BJ (cell line): ENCODE measurements at regions not wholly inside any gene's neighbourhood (a gene's known extent, or its start where the extent isn't known, plus 50 kb on each side); places are given as distances from the start of the nearest gene placed in this dataset.

Experiments used
- CTCF ChIA-PET: fragments of 350-600 bp; formaldehyde crosslinking; extraction: SDS; loops from one replicate; lab custom pipeline; 2021; ENCODE audit warnings: antibody characterized with exemption, inconsistent platforms; lab: Yijun Ruan, JAX
- POLR2A ChIA-PET: fragments of 300-600 bp; sonication (Branson Sonifier 250); formaldehyde crosslinking; extraction: SDS; loops from one replicate; lab custom pipeline; 2021; ENCODE audit warnings: antibody characterized with exemption; lab: Charles Lee
- DNase-seq: peaks from one replicate; pipeline ENCODE4 v3.0.0-alpha.2; 2011; ENCODE audit warnings: low read depth
- H3K27me3 ChIP-seq: 2 replicates; pipeline ENCODE4 v1.6.0; 2011; ENCODE audit warnings: low read length; ENCODE audit not compliant: control insufficient read depth, insufficient read depth
- H3K36me3 ChIP-seq: 2 replicates; pipeline ENCODE4 v1.5.1; 2011; ENCODE audit warnings: low read length; ENCODE audit not compliant: control insufficient read depth, insufficient read depth
- H3K4me3 ChIP-seq: 2 replicates; pipeline ENCODE4 v1.5.1; 2011; ENCODE audit warnings: low read depth, mild to moderate bottlenecking, control low read depth, low read length
- CTCF ChIP-seq: IDR thresholded peaks from 2 replicates; pipeline ENCODE4 v1.5.1; 2011; ENCODE audit warnings: low read depth, mild to moderate bottlenecking, control low read depth, inconsistent platforms, low read length, moderate library complexity; ENCODE audit not compliant: insufficient read depth

- CTCF ChIA-PET = interaction anchor here (0.9 kb wide), 1 partner anchor 21 kb away, joined by 3 read pairs; no protein-coding TSS in a partner anchor
These were observed 317.5 kb upstream of the SEMA3A start for GRCh38 chr7:84512055-84512454.

GRCh38 chr7:84510505-84510904, 315.9 kb upstream of the SEMA3A start:
- ChIA-PET POLR2A (interaction anchor here (0.6 kb wide), 1 partner anchor 224 kb away, joined by 5 read pairs; no protein-coding TSS in a partner anchor), CTCF (interaction anchor here (0.5 kb wide), 1 partner anchor 335 kb away, joined by 5 read pairs; no protein-coding TSS in a partner anchor)
- no peak overlapping the region for H3K4me3 ChIP-seq
- no peaks in the 10 kb centered on the region for H3K36me3 ChIP-seq
- DNase-seq = peak; percentile 39
- TF ChIP-seq CTCF = no peak
- no peaks in the 10 kb centered on the region for H3K27me3 ChIP-seq

More at GRCh38 chr7:84512055-84512454, 317.5 kb upstream of the SEMA3A start:
- TF ChIP-seq CTCF = no peak
- H3K27me3 ChIP-seq = no peaks in the 10 kb centered on the region
- DNase-seq = no peak
- POLR2A ChIA-PET = interaction anchor here (0.6 kb wide), 1 partner anchor 253 kb away, joined by 3 read pairs; no protein-coding TSS in a partner anchor
- H3K4me3 ChIP-seq = no peak overlapping the region
- H3K36me3 ChIP-seq = no peaks in the 10 kb centered on the region

- H3K4me3 ChIP-seq = no peak overlapping the region
- ChIA-PET POLR2A (no interaction called here), CTCF (no interaction called here)
- DNase-seq = no peak
- no peaks in the 10 kb centered on the region for H3K27me3 ChIP-seq
- no peaks in the 10 kb centered on the region for H3K36me3 ChIP-seq
- no peak for TF ChIP-seq CTCF
These were observed 314.9 kb upstream of the SEMA3A start for GRCh38 chr7:84509522-84509921.

- DNase-seq = no peak
- CTCF ChIA-PET = interaction anchor here (0.7 to 1.0 kb wide), 2 partner anchors 22 to 573 kb away, joined by 3 to 4 read pairs; no protein-coding TSS in a partner anchor
- POLR2A ChIA-PET = no interaction called here
- no peak for TF ChIP-seq CTCF
- Histone ChIP-seq H3K4me3 (no peak overlapping the region), H3K36me3 (no peaks in the 10 kb centered on the region), H3K27me3 (no peaks in the 10 kb centered on the region)
These were observed 314.0 kb upstream of the SEMA3A start for GRCh38 chr7:84508606-84509005.

GRCh38 chr7:84507529-84507928, 312.9 kb upstream of the SEMA3A start:
- Histone ChIP-seq H3K36me3 (no peaks in the 10 kb centered on the region), H3K4me3 (no peak overlapping the region), H3K27me3 (no peaks in the 10 kb centered on the region)
- DNase-seq = no peak
- no peak for TF ChIP-seq CTCF
- ChIA-PET CTCF (interaction anchor here (0.9 to 1.0 kb wide), 2 partner anchors 12 to 572 kb away, joined by 3 read pairs; no protein-coding TSS in a partner anchor), POLR2A (no interaction called here)
